Epithelial cell of prostate (primary cell): ENCODE measurements at regions not wholly inside any gene's neighbourhood (a gene's known extent, or its start where the extent isn't known, plus 50 kb on each side); places are given as distances from the start of the nearest gene placed in this dataset.

Experiments used
- DNase-seq: peaks from one replicate; pipeline ENCODE4 v3.0.0-alpha.2; 2011; ENCODE audit warnings: low read depth, low spot score
- H3K27ac ChIP-seq: fragments of 450-650 bp; 2 replicates; pipeline ENCODE4 v1.5.1; 2017; ENCODE audit warnings: mild to moderate bottlenecking

DNA sequence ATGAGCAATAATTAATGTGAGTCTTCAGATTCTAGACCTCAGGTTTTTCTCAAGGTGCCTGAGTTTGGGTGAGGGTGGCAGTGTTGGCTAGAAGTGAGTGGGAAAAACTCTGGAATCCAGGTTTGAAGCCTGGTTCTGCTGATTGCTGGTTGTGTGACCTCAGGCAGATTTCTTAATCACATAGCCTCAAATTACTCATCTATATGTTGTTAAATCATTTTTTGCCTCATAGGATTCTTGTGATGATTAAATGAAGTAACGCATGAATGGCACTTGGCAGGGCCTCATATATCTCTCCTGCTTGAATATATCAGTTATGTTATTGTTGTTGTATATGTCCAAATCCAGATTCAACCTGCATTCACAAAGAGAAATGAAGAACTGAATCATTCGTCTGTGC is 60.5 kb downstream of the NR2F2 start:
- H3K27ac ChIP-seq: no peak overlapping the region
- no peak for DNase-seq

DNA sequence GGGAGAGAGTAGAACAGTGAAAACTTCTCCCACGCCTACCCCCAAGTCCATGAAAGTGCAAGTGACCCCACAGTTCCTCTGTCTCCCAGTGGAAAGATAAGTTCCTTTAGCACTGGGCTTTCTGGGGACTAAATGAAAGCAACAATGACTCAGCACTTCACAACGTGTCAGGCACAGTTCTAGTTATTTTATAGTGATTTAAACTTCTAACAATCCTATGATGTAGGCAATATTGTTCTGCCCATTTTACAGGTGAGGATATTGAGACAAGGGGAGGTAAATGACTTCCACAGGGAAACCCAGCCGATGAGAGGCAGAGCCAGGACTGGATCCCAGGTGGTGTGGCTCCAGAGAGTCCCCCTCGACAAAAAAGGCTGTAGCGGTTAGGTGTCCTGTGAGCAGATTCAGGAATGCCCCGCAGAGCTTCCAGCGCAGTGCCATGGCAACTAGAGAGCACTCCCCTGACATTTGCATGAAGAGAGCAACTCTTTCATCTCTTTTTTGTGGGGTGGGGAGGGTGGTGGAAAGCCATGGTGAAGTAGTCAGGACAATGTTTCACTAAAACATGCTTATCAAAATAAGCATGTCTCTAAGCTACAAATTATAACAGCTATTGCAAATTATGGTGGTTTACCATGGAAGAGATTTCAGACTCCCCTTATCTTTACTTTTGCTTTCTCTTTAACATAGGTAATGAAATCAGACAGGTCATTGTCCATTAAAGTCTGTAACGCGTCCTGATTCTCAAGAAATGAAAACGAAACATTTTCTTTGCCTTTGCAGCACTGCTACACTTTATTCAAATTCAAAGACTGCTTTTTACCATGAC is 62.1 kb downstream of the NR2F2 start:
- no peak for DNase-seq
- no peak overlapping the region for H3K27ac ChIP-seq

DNA sequence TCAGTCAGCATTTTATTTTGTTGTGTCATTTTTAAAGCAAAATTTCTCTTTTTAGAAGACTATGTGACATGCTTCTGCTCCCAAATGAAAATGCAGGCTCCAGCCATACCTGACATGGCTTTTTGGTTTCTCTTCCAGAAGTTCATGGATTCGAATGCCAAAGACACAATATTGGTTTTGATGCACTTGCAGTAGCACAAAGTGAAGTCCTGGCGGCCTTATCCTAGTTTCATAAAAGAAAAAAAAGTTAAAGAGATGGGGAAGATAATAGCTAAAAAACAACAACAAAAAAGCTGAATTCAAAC is 62.7 kb downstream of the NR2F2 start:
- no peak overlapping the region for H3K27ac ChIP-seq
- no peak for DNase-seq

GRCh38 chr15:96395687-96396086 is 65.2 kb downstream of the NR2F2 start:
- no peak overlapping the region for H3K27ac ChIP-seq
- no peak for DNase-seq

- no peak for DNase-seq
- H3K27ac ChIP-seq: no peak overlapping the region
Observed at GRCh38 chr15:96398776-96399175, 68.3 kb downstream of the NR2F2 start.

- H3K27ac ChIP-seq: no peak overlapping the region
- DNase-seq: no peak
Observed at GRCh38 chr15:96402403-96402802, 71.9 kb downstream of the NR2F2 start.

DNA sequence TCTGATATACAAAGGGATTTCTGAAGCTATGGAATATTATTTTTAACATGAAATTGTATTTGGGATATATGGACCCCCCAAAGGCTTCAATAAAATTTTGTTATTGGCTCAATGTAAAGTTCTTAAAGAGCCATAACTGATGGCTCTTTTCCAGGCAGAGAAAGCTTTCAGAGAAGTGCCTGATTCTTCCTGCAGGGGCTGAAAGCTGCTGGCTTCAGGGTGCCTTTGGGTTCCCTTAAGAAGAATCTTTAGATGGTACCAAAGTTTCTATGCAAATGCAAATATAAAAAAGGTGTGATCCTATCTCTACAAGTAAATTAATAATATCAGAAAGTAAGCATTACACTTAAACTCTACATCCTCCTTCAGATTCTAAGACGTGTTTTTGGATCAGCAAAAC is 72.6 kb downstream of the NR2F2 start:
- no peak overlapping the region for H3K27ac ChIP-seq

GRCh38 chr15:96403932-96404331 is 73.4 kb downstream of the NR2F2 start:
- no peak overlapping the region for H3K27ac ChIP-seq
- no peak for DNase-seq

More for the DNA sequence above, 72.6 kb downstream of the NR2F2 start:
- no peak for DNase-seq

DNA sequence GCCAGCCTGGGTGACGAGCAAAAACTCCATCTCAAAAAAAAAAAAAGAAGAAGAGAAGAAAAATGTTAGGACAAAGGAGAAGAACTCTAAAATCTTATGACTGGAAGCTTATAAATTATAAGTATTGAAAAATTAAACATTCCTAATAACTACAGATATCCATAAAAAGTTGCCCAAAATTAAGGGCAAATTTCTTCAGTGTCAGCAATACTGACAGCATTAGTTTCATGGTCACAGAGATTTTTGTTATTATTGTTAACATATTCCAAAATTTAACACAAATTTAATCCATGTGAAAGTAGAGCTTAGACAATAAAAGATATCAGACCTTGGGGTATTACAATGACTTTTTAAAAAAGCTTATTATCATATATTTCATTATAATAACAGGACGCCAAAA is 74.1 kb downstream of the NR2F2 start:
- no peak overlapping the region for H3K27ac ChIP-seq
- DNase-seq: no peak

DNA sequence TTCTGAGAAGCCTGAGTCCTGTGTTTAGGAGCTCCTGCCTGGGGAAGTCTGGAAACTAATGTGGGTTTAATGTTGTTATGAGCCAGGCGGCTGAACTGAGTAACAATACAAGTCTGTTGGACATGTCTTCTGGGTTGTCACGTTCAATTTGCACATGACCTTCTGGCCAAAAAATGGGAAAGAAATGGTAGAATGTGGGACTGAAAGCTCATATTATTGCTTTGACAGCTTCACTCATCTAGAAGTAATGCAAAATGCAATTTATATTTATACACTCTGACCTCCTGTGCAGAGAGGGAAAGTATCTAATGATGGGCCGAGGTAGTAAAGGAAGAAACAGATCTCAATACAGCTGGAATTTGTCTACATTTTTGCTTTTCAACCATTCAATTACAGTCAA is 75.8 kb downstream of the NR2F2 start:
- no peak for DNase-seq
- no peak overlapping the region for H3K27ac ChIP-seq

DNA sequence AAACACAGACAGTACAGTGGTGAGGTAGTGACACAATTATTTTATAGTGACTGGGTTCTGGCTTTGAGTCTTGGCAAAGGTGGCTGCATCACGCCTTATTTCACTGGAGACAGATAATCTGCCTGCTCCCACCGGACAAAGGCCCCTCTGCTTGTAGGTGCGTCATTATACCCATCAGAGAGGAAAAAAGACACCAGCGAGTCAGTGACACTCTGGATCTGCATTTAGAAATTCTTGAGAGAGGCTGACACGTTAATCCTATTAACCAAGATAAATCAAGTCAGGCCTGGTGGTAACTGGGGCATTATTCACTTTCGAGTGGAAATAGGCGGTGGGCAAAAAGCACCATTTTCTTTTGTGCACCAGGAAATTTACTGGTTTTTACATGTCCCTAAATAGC is 76.2 kb downstream of the NR2F2 start:
- no peak for DNase-seq
- H3K27ac ChIP-seq: no peak overlapping the region

GRCh38 chr15:96407482-96407881 is 77.0 kb downstream of the NR2F2 start:
- DNase-seq: no peak

DNA sequence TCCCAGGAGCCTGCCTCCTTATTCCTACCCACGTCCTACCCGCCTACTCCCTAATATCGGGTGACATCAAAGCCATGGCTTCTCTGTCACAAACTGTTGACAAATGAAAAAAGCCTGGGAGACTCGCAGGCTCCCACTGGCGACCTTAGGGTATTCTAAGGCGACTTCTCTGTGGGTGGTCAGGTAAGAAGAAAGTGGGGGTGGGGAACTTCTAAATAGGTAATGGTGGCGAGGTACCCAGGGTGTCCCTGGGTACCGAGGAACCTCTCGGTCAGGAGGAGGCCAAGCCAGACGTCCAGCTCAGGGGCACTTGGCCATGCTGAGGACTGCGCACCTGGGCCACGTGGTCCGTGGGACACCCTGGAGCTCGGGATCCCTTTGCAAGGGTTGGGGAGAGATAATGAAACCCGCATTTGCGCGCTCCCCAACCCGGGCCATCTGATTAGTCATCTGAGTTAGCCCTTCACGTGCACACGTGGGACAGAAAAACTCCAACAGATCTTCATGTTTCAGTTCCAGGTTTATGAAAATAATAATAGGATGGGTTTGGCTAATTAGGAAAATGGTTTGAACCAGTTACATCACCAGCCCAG is 78.2 kb downstream of the NR2F2 start:
- H3K27ac ChIP-seq: no peak overlapping the region
- DNase-seq: no peak

More at GRCh38 chr15:96407482-96407881, 77.0 kb downstream of the NR2F2 start:
- H3K27ac ChIP-seq: no peak overlapping the region

- DNase-seq: no peak
- H3K27ac ChIP-seq: no peak overlapping the region
Observed at GRCh38 chr15:96409215-96410138, 79.0 kb downstream of the NR2F2 start.

GRCh38 chr15:96410175-96411055 is 79.9 kb downstream of the NR2F2 start:
- DNase-seq: no peak

DNA sequence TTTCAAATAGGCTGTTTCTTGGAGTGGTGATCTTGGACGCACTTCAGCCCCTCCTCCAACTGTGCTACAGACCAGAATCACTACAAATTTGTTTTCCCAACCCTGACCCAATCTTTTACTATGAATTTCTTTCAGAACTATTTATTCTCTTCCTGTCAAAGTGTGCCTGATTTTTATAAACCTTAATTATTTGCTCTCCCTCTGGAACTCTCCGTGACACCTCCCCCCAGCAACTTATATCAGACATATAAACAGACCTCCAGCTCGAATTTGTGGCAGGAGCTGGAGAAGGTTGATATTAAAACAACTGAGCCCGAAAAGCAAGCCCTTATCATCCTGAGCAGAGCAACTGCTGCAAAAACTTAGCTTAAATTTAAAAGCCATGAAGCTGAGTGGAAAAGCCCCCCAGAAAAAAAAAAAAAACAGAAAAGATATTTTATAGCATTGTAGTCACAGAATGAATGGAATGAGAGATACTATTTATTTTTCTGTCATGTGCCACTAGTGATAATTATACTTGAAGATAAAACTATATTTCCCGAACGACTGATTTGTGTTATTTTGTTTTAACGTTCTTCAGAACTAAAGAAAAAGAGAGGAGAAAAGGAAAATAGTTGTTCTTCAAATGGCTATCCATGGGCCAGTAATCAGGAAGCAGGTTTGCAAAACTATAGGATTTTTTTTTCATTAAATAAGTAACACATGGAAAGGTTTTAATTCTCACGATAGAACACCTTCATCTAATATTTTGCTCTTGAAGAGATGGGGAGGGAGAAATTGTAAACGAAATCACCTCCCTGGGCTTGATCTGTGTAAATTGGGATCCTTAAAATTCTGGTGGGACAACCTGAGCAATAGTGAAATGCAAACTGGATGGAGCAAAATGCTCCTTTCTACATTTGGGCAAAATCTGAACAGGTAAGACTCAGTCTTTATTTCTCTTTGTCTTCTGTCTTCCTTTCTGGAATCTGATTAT is 80.8 kb downstream of the NR2F2 start:
- no peak for DNase-seq
- no peak overlapping the region for H3K27ac ChIP-seq

More at GRCh38 chr15:96410175-96411055, 79.9 kb downstream of the NR2F2 start:
- no peak overlapping the region for H3K27ac ChIP-seq

DNA sequence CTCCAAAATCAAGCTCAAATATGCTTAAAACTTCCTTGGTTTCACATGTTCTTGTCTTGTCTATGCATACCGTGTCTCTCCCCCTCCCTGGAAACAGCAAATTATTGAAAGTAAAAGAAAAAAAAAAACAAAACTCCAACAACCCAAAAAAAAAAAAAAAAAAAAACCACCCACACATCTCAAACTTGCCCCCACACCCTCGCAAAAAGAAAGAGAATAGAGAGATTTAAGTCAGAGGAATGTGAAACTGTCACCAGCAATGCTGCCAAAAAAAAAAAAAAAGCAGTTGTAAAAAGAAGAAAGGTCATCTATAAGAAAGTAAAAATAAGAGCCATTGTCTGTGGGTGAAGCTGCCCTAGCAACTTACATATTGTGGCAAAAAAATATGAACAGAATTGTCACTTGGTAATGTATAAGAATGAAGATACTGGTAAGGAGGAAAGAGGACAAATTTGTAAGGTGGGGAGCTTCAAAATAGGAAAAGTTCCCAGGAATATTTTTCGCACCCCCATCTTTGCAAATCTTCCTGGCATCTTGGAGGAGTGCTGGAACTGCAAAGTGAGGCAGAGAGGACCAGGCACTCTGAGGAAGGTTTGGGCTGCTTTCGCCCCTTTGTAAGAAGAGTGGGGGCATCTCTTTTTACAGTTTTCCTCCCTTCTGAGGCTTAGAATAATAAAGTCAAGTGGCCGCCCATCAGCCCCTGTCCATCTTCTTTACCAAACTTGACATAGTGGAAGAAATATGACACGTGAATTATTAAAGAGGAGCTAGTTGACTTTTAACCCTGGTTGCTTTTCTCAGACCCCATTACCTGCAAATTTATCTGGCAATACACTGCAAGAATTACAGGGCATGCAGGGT is 81.8 kb downstream of the NR2F2 start:
- DNase-seq: no peak
- H3K27ac ChIP-seq: no peak overlapping the region

DNA sequence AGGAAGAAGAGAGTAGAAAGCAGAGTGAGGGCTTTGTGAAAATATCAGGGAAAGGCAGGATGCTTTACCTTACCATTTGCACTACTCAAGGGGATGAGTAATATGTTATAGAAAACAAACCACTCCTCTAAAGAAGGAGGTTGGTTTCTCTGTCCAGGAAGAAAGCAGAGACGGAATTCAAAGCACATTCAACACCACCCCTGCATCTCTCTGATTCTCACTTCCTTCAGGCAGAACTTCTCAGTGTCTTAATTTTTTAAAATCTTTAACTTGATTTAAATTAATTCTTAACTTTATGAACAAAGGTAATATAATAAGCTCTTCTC is 82.4 kb downstream of the NR2F2 start:
- no peak overlapping the region for H3K27ac ChIP-seq
- DNase-seq: no peak
